Osteocyte (in vitro differentiated cells): ENCODE measurements at regions not wholly inside any gene's neighbourhood (a gene's known extent, or its start where the extent isn't known, plus 50 kb on each side); places are given as distances from the start of the nearest gene placed in this dataset.

ENCODE experiments used
- DNase-seq: peaks from one replicate; pipeline ENCODE4 v3.0.0; 2021; ENCODE audit warnings: mixed read lengths; ENCODE audit not compliant: unreplicated experiment; ENCODE audit errors: extremely low spot score
- H3K27ac Mint-ChIP-seq: one replicate; pipeline ENCODE4 v1.8.0; 2021; ENCODE audit warnings: mild to moderate bottlenecking, mixed read lengths; ENCODE audit not compliant: unreplicated experiment
- H3K27me3 Mint-ChIP-seq: one replicate; pipeline ENCODE4 v1.8.0; 2021; ENCODE audit warnings: mixed read lengths; ENCODE audit not compliant: unreplicated experiment
- H3K36me3 Mint-ChIP-seq: one replicate; pipeline ENCODE4 v1.8.0; 2021; ENCODE audit warnings: mixed read lengths; ENCODE audit not compliant: unreplicated experiment
- H3K4me1 Mint-ChIP-seq: one replicate; pipeline ENCODE4 v1.8.0; 2021; ENCODE audit warnings: mixed read lengths; ENCODE audit not compliant: unreplicated experiment
- H3K4me3 Mint-ChIP-seq: one replicate; pipeline ENCODE4 v1.8.0; 2021; ENCODE audit warnings: mild to moderate bottlenecking, moderate library complexity, mixed read lengths; ENCODE audit not compliant: unreplicated experiment
- H3K9me3 Mint-ChIP-seq: one replicate; pipeline ENCODE4 v1.8.0; 2021; ENCODE audit warnings: mixed read lengths; ENCODE audit not compliant: unreplicated experiment
- CTCF ChIP-seq: fragments of 200-600 bp; sonication (generic); IDR thresholded peaks from 2 replicates; pipeline ENCODE4 v1.5.0; 2021; ENCODE audit warnings: antibody characterized with exemption, mild to moderate bottlenecking, moderate library complexity

- peaks cover 2% of the 10 kb centered on the region for H3K36me3 Mint-ChIP-seq
- no peak overlapping the region for H3K4me3 Mint-ChIP-seq
- TF ChIP-seq CTCF = no peak
- DNase-seq = no peak
- H3K27me3 Mint-ChIP-seq = no peaks in the 10 kb centered on the region
- no peak overlapping the region for H3K27ac Mint-ChIP-seq
- H3K4me1 Mint-ChIP-seq = peaks cover 14% of the 10 kb centered on the region
- H3K9me3 Mint-ChIP-seq = peaks cover 4% of the 10 kb centered on the region
These were observed 326.6 kb downstream of the ARL4A start for GRCh38 chr7:13014011-13014410.

GRCh38 chr7:13016036-13016581 lies 328.7 kb downstream of the ARL4A start:
- Mint-ChIP-seq H3K9me3 (peaks cover 3% of the 10 kb centered on the region), H3K27me3 (no peaks in the 10 kb centered on the region), H3K27ac (no peak overlapping the region), H3K4me1 (peaks cover 15% of the 10 kb centered on the region), H3K4me3 (no peak overlapping the region), H3K36me3 (peaks cover 2% of the 10 kb centered on the region)
- no peak for DNase-seq
- TF ChIP-seq CTCF = no peak

- Mint-ChIP-seq H3K27ac (peak overlapping the region; percentile 72), H3K27me3 (no peaks in the 10 kb centered on the region), H3K36me3 (no peaks in the 10 kb centered on the region), H3K4me3 (no peak overlapping the region), H3K9me3 (no peaks in the 10 kb centered on the region), H3K4me1 (peaks cover 21% of the 10 kb centered on the region)
- DNase-seq = no peak
- TF ChIP-seq CTCF = no peak
These were observed 329.3 kb downstream of the ARL4A start for GRCh38 chr7:13016592-13017332.

DNA sequence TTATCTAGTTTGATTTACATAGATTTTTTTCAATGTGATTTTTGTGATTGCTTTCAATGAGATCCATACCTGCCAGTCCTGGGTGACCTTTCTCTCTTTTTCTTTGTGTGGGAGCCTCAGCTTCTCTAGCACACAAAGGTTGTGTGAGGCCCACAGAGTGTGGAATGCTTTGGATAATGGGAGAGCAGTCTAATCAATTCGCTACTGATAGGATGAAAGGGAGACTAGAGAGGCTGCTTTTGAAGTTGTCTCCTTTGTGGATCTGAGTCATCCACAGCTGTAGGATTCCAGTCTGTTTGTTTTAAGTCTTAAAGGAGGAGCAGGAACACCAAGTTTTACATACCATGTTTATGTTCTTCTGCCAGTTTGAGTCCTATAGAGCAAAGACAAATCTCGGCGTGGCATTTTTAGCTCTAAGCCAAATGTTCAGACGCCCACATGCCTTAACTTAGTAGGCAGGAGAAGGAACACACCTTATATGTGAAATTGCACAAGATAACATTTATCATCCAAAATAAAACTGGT lies 330.0 kb downstream of the ARL4A start:
- no peak for TF ChIP-seq CTCF
- peaks cover 22% of the 10 kb centered on the region for H3K4me1 Mint-ChIP-seq
- no peaks in the 10 kb centered on the region for H3K9me3 Mint-ChIP-seq
- no peak for DNase-seq
- peak overlapping the region; percentile 72 for H3K27ac Mint-ChIP-seq
- H3K27me3 Mint-ChIP-seq = no peaks in the 10 kb centered on the region
- H3K4me3 Mint-ChIP-seq = peak overlapping the region; percentile 8
- no peaks in the 10 kb centered on the region for H3K36me3 Mint-ChIP-seq

DNA sequence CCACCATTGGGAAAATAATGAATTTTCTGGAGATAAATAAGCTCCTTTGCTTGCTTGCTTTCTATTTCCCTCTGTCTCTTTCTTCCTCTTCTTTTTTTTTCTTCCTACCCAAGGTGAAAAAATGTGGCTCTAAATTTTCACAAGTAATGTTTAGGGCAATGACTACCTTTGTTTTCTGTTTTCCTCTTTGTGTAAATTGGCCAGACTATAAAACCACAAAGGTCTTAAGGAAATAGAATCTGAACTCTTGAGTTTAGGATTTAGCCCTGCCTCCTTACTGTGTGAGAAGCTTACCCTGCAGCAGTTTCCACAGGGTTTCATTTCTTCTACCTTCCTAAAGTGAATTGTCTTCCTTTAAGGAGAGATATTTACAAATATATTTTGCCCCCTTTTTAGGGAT lies 330.4 kb downstream of the ARL4A start:
- peak overlapping the region; percentile 72 for H3K27ac Mint-ChIP-seq
- no peak for TF ChIP-seq CTCF
- no peaks in the 10 kb centered on the region for H3K9me3 Mint-ChIP-seq
- H3K4me1 Mint-ChIP-seq = peaks cover 22% of the 10 kb centered on the region
- no peaks in the 10 kb centered on the region for H3K27me3 Mint-ChIP-seq
- DNase-seq = no peak
- H3K4me3 Mint-ChIP-seq = peak overlapping the region; percentile 8
- H3K36me3 Mint-ChIP-seq = no peaks in the 10 kb centered on the region
